ENCODE measurements at regions not wholly inside any gene's neighbourhood (a gene's known extent, or its start where the extent isn't known, plus 50 kb on each side); places are given as distances from the start of the nearest gene placed in this dataset.

- Mint-ChIP-seq H3K27me3 (no peaks in the 10 kb centered on the region), H3K4me1 (peaks cover 66% of the 10 kb centered on the region), H3K36me3 (peaks cover 43% of the 10 kb centered on the region), H3K9me3 (ENCODE audit: low read depth) (no peaks in the 10 kb centered on the region), H3K4me3 (no peak overlapping the region), H3K27ac (peak overlapping the region; percentile 10)
- DNase-seq = no peak
- no peak for ATAC-seq
- CTCF ChIA-PET = interaction anchor here (1.2 to 1.9 kb wide), 3 partner anchors 13 to 352 kb away, joined by 3 to 7 read pairs (median 3); no protein-coding TSS in a partner anchor
These were observed 295.6 kb downstream of the UTRN start for GRCh38 chr6:144580771-144581170.

- Mint-ChIP-seq H3K27me3 (no peaks in the 10 kb centered on the region), H3K4me1 (peaks cover 67% of the 10 kb centered on the region), H3K9me3 (ENCODE audit: low read depth) (no peaks in the 10 kb centered on the region), H3K4me3 (peak overlapping the region; percentile 9), H3K36me3 (peaks cover 41% of the 10 kb centered on the region), H3K27ac (peak overlapping the region; percentile 91)
- CTCF ChIA-PET = interaction anchor here (0.7 to 1.9 kb wide), 6 partner anchors 15 to 479 kb away, joined by 3 to 7 read pairs (median 3); no protein-coding TSS in a partner anchor
- peak; percentile 53 for DNase-seq
- ATAC-seq = no peak
These were observed 296.8 kb downstream of the UTRN start for GRCh38 chr6:144581812-144582537.

GRCh38 chr6:144582939-144583613 is 297.9 kb downstream of the UTRN start:
- Mint-ChIP-seq H3K4me3 (peak overlapping the region; percentile 76), H3K4me1 (peaks cover 76% of the 10 kb centered on the region)
- CTCF ChIA-PET = interaction anchor here (0.6 to 3.9 kb wide), 9 partner anchors 14 to 480 kb away, joined by 3 to 15 read pairs (median 3); no protein-coding TSS in a partner anchor

GRCh38 chr6:144583614-144583954 is 298.4 kb downstream of the UTRN start:
- peak overlapping the region; percentile 76 for H3K4me3 Mint-ChIP-seq

More at GRCh38 chr6:144582939-144583613, 297.9 kb downstream of the UTRN start:
- Mint-ChIP-seq H3K27ac (peak overlapping the region; percentile 91), H3K27me3 (no peaks in the 10 kb centered on the region), H3K36me3 (peaks cover 44% of the 10 kb centered on the region), H3K9me3 (ENCODE audit: low read depth) (no peaks in the 10 kb centered on the region)
- ATAC-seq (peak; percentile 73), DNase-seq (peak; percentile 80)

GRCh38 chr6:144585217-144585814 is 300.2 kb downstream of the UTRN start:
- CTCF ChIA-PET = interaction anchor here (0.9 to 3.9 kb wide), 10 partner anchors 12 to 441 kb away, joined by 3 to 15 read pairs (median 3); no protein-coding TSS in a partner anchor
- H3K27ac Mint-ChIP-seq = no peak overlapping the region
- ATAC-seq (no peak), DNase-seq (no peak)
- H3K9me3 Mint-ChIP-seq (ENCODE audit: low read depth) = no peaks in the 10 kb centered on the region
- H3K27me3 Mint-ChIP-seq = no peaks in the 10 kb centered on the region
- H3K4me3 Mint-ChIP-seq = peak overlapping the region; percentile 27
- peaks cover 62% of the 10 kb centered on the region for H3K4me1 Mint-ChIP-seq
- peaks cover 28% of the 10 kb centered on the region for H3K36me3 Mint-ChIP-seq

More at GRCh38 chr6:144583614-144583954, 298.4 kb downstream of the UTRN start:
- Mint-ChIP-seq H3K4me1 (peaks cover 75% of the 10 kb centered on the region), H3K9me3 (ENCODE audit: low read depth) (no peaks in the 10 kb centered on the region), H3K27ac (peak overlapping the region; percentile 91), H3K27me3 (no peaks in the 10 kb centered on the region), H3K36me3 (peaks cover 40% of the 10 kb centered on the region)
- DNase-seq = no peak
- no peak for ATAC-seq
- CTCF ChIA-PET = interaction anchor here (0.6 to 3.9 kb wide), 8 partner anchors 13 to 280 kb away, joined by 3 to 15 read pairs (median 4); no protein-coding TSS in a partner anchor

GRCh38 chr6:144586986-144587385 is 301.9 kb downstream of the UTRN start:
- Mint-ChIP-seq H3K27ac (no peak overlapping the region), H3K4me3 (no peak overlapping the region), H3K27me3 (no peaks in the 10 kb centered on the region), H3K9me3 (ENCODE audit: low read depth) (no peaks in the 10 kb centered on the region), H3K4me1 (peaks cover 47% of the 10 kb centered on the region), H3K36me3 (peaks cover 25% of the 10 kb centered on the region)
- CTCF ChIA-PET = interaction anchor here (1.2 to 3.9 kb wide), 3 partner anchors 10 to 252 kb away, joined by 3 to 15 read pairs (median 4); no protein-coding TSS in a partner anchor
- DNase-seq (no peak), ATAC-seq (no peak)

- CTCF ChIA-PET = interaction anchor here (0.6 to 0.9 kb wide), 2 partner anchors 146 to 968 kb away, joined by 3 read pairs; no protein-coding TSS in a partner anchor
- H3K27me3 Mint-ChIP-seq = no peaks in the 10 kb centered on the region
- no peaks in the 10 kb centered on the region for H3K9me3 Mint-ChIP-seq (ENCODE audit: low read depth)
- H3K27ac Mint-ChIP-seq = no peak overlapping the region
- no peak overlapping the region for H3K4me3 Mint-ChIP-seq
- peaks cover 33% of the 10 kb centered on the region for H3K4me1 Mint-ChIP-seq
- H3K36me3 Mint-ChIP-seq = peaks cover 36% of the 10 kb centered on the region
- DNase-seq (no peak), ATAC-seq (no peak)
These were observed 303.7 kb downstream of the UTRN start for GRCh38 chr6:144588697-144589325.

- CTCF ChIA-PET = no interaction called here
- Mint-ChIP-seq H3K4me3 (no peak overlapping the region), H3K36me3 (peaks cover 40% of the 10 kb centered on the region), H3K9me3 (ENCODE audit: low read depth) (no peaks in the 10 kb centered on the region), H3K27me3 (no peaks in the 10 kb centered on the region), H3K4me1 (peaks cover 21% of the 10 kb centered on the region), H3K27ac (no peak overlapping the region)
- no peak for ATAC-seq
- no peak for DNase-seq
These were observed 305.4 kb downstream of the UTRN start for GRCh38 chr6:144590532-144590931.

- Mint-ChIP-seq H3K27me3 (no peaks in the 10 kb centered on the region), H3K4me1 (peaks cover 10% of the 10 kb centered on the region), H3K9me3 (ENCODE audit: low read depth) (no peaks in the 10 kb centered on the region), H3K27ac (no peak overlapping the region), H3K36me3 (peaks cover 34% of the 10 kb centered on the region), H3K4me3 (no peak overlapping the region)
- CTCF ChIA-PET = interaction anchor here (2.1 kb wide), 1 partner anchor 11 kb away, joined by 7 read pairs; no protein-coding TSS in a partner anchor
- ATAC-seq (no peak), DNase-seq (no peak)
These were observed 308.3 kb downstream of the UTRN start for GRCh38 chr6:144593392-144593791.

GRCh38 chr6:144594585-144594984 is 309.4 kb downstream of the UTRN start:
- H3K4me3 Mint-ChIP-seq = no peak overlapping the region
- H3K27ac Mint-ChIP-seq = no peak overlapping the region
- DNase-seq (no peak), ATAC-seq (no peak)
- H3K4me1 Mint-ChIP-seq = peaks cover 15% of the 10 kb centered on the region
- CTCF ChIA-PET = no interaction called here
- no peaks in the 10 kb centered on the region for H3K9me3 Mint-ChIP-seq (ENCODE audit: low read depth)
- H3K27me3 Mint-ChIP-seq = no peaks in the 10 kb centered on the region
- H3K36me3 Mint-ChIP-seq = peaks cover 40% of the 10 kb centered on the region

- Mint-ChIP-seq H3K4me3 (no peak overlapping the region), H3K36me3 (peaks cover 47% of the 10 kb centered on the region), H3K4me1 (peaks cover 19% of the 10 kb centered on the region), H3K27me3 (no peaks in the 10 kb centered on the region), H3K27ac (no peak overlapping the region), H3K9me3 (ENCODE audit: low read depth) (peaks cover 3% of the 10 kb centered on the region)
- DNase-seq (no peak), ATAC-seq (no peak)
- CTCF ChIA-PET = no interaction called here
These were observed 310.1 kb downstream of the UTRN start for GRCh38 chr6:144595266-144595665.

GRCh38 chr6:144597511-144597910 is 312.4 kb downstream of the UTRN start:
- peaks cover 8% of the 10 kb centered on the region for H3K9me3 Mint-ChIP-seq (ENCODE audit: low read depth)
- H3K4me1 Mint-ChIP-seq = peaks cover 29% of the 10 kb centered on the region
- H3K4me3 Mint-ChIP-seq = no peak overlapping the region
- H3K27me3 Mint-ChIP-seq = no peaks in the 10 kb centered on the region
- ATAC-seq (peak; percentile 49), DNase-seq (no peak)
- CTCF ChIA-PET = interaction anchor here (1.3 to 2.0 kb wide), 3 partner anchors 10 to 14 kb away, joined by 4 to 7 read pairs (median 6); no protein-coding TSS in a partner anchor
- no peak overlapping the region for H3K27ac Mint-ChIP-seq
- H3K36me3 Mint-ChIP-seq = peaks cover 53% of the 10 kb centered on the region

GRCh38 chr6:144599615-144600014 is 314.5 kb downstream of the UTRN start:
- Mint-ChIP-seq H3K36me3 (peaks cover 45% of the 10 kb centered on the region), H3K4me1 (peaks cover 40% of the 10 kb centered on the region), H3K4me3 (no peak overlapping the region), H3K27me3 (no peaks in the 10 kb centered on the region), H3K9me3 (ENCODE audit: low read depth) (peaks cover 8% of the 10 kb centered on the region), H3K27ac (no peak overlapping the region)
- no peak for DNase-seq
- CTCF ChIA-PET = interaction anchor here (2.8 kb wide), 1 partner anchor 15 kb away, joined by 15 read pairs; no protein-coding TSS in a partner anchor
- no peak for ATAC-seq
